SK-N-SH (cell line): ENCODE measurements at regions not wholly inside any gene's neighbourhood (a gene's known extent, or its start where the extent isn't known, plus 50 kb on each side); places are given as distances from the start of the nearest gene placed in this dataset.

Source experiments
- CTCF ChIA-PET: fragments of 300-600, 350-600 bp; formaldehyde crosslinking; extraction: SDS; loops from one replicate; lab custom pipeline; 2021; lab: Yijun Ruan, JAX
- POLR2A ChIA-PET: fragments of 350-600 bp; sonication (Branson Sonifier 250); formaldehyde crosslinking; extraction: SDS; loops from one replicate; lab custom pipeline; 2020; ENCODE audit warnings: antibody characterized with exemption, inconsistent platforms; lab: Yijun Ruan, JAX
- DNase-seq: peaks from one replicate; pipeline ENCODE4 v3.0.0; 2012
- H2AFZ ChIP-seq: fragments of 200-600 bp; sonication (generic); 2 replicates; pipeline ENCODE4 v1.8.1; 2016; ENCODE audit warnings: antibody characterized with exemption, mild to moderate bottlenecking, low read depth
- H3F3A ChIP-seq: fragments of 200-600 bp; sonication (generic); replicated peaks from 2 replicates; pipeline ENCODE3; 2016; ENCODE audit warnings: antibody characterized with exemption, mild to moderate bottlenecking; ENCODE audit not compliant: insufficient read depth
- H3K27ac ChIP-seq, 2 experiments: fragments of 200-500 bp in 1 of 2; fragments of 200-600 bp in 1 of 2; sonication (Bioruptor generic) in 1 of 2; sonication (generic), shearing (Covaris generic) in 1 of 2; 2 replicates each; pipeline versions ENCODE4 v1.5.1 to v1.6.1; 2014 to 2016; ENCODE audit warnings: low read depth in 2 of 2, inconsistent platforms in 1 of 2, low read length in 1 of 2, mild to moderate bottlenecking in 1 of 2, mixed read lengths in 1 of 2
- H3K27me3 ChIP-seq: fragments of 200-600 bp; sonication (generic), shearing (Covaris generic); 2 replicates; pipeline ENCODE4 v1.6.1; 2016; ENCODE audit warnings: mixed run types; ENCODE audit not compliant: insufficient read depth
- H3K36me3 ChIP-seq, 2 experiments: fragments of 200-500 bp in 1 of 2; fragments of 200-600 bp in 1 of 2; sonication (Bioruptor generic) in 1 of 2; sonication (generic) in 1 of 2; replicated peaks in 1 of 2; 2 replicates each; pipeline versions ENCODE3 to v1.5.1; 2014 to 2016; ENCODE audit warnings: low read length in 1 of 2, mild to moderate bottlenecking in 1 of 2; ENCODE audit not compliant: insufficient read depth in 2 of 2, control insufficient read depth in 1 of 2
- H3K4me1 ChIP-seq, 2 experiments: fragments of 200-500 bp in 1 of 2; fragments of 200-600 bp in 1 of 2; sonication (Bioruptor generic) in 1 of 2; sonication (generic), shearing (Covaris generic) in 1 of 2; 2 replicates each; pipeline versions ENCODE4 v1.5.1 to v1.6.1; 2014 to 2016; ENCODE audit warnings: low read depth in 1 of 2, low read length in 1 of 2, mixed run types in 1 of 2; ENCODE audit not compliant: insufficient read depth in 2 of 2, control insufficient read depth in 1 of 2
- H3K4me2 ChIP-seq: fragments of 200-600 bp; sonication (generic), shearing (Covaris generic); 2 replicates; pipeline ENCODE4 v1.6.1; 2017; ENCODE audit warnings: mixed run types
- H3K4me3 ChIP-seq, 2 experiments: fragments of 200-500 bp in 1 of 2; fragments of 200-600 bp in 1 of 2; sonication (Bioruptor generic) in 1 of 2; sonication (generic), shearing (Covaris generic) in 1 of 2; 2 replicates each; pipeline versions ENCODE4 v1.5.1 to v1.8.1; 2014 to 2016; ENCODE audit warnings: low read depth in 2 of 2, inconsistent platforms in 1 of 2, low read length in 1 of 2, mild to moderate bottlenecking in 1 of 2, mixed read lengths in 1 of 2, moderate library complexity in 1 of 2
- H3K79me2 ChIP-seq: fragments of 200-600 bp; sonication (generic); 2 replicates; pipeline ENCODE4 v1.8.1; 2017; ENCODE audit warnings: mild to moderate bottlenecking; ENCODE audit not compliant: insufficient read depth
- H3K9ac ChIP-seq: fragments of 200-600 bp; sonication (generic); 2 replicates; pipeline ENCODE4 v1.6.1; 2017; ENCODE audit warnings: mixed run types
- H3K9me2 ChIP-seq: fragments of 200-600 bp; sonication (generic); 2 replicates; pipeline ENCODE4 v1.6.1; 2017; ENCODE audit warnings: mixed run types
- H3K9me3 ChIP-seq: fragments of 200-600 bp; sonication (generic); 2 replicates; pipeline ENCODE4 v1.6.1; 2017; ENCODE audit warnings: mixed run types, mild to moderate bottlenecking, moderate library complexity
- H4K20me1 ChIP-seq: fragments of 200-600 bp; sonication (generic); 2 replicates; pipeline ENCODE4 v1.6.1; 2017; ENCODE audit warnings: mild to moderate bottlenecking, mixed run types; ENCODE audit not compliant: insufficient read depth
- CHD2 ChIP-seq: fragments of 150-350 bp; IDR thresholded peaks from 2 replicates; pipeline ENCODE4 v1.6.1; 2018; ENCODE audit warnings: low read length; ENCODE audit not compliant: partially characterized antibody
- EP300 ChIP-seq, 2 experiments: IDR thresholded peaks; 2 replicates each; pipeline versions ENCODE4 v1.4.0 to v1.6.1; 2012; ENCODE audit warnings: borderline replicate concordance in 1 of 2, low read depth in 1 of 2, low read length in 1 of 2
- EZH2phosphoT487 ChIP-seq: fragments of 200-600 bp; sonication (generic); IDR thresholded peaks from 2 replicates; pipeline ENCODE4 v1.6.1; 2017; ENCODE audit warnings: low read depth, mixed run types, mild to moderate bottlenecking, antibody characterized with exemption, moderate library complexity, borderline replicate concordance
- FOSL2 ChIP-seq: IDR thresholded peaks from 2 replicates; pipeline ENCODE4 v1.4.0; 2012; ENCODE audit warnings: low read depth, mild to moderate bottlenecking, moderate library complexity, borderline replicate concordance
- FOXJ3 ChIP-seq: sonication (generic); formaldehyde crosslinking; IDR thresholded peaks from 2 replicates; pipeline ENCODE4 v1.5.1; 2020; ENCODE audit warnings: mild to moderate bottlenecking, missing genetic modification reagents
- FOXM1 ChIP-seq: IDR thresholded peaks from 2 replicates; pipeline ENCODE4 v1.4.0; 2012; ENCODE audit warnings: low read depth, mild to moderate bottlenecking
- GABPA ChIP-seq: IDR thresholded peaks from 2 replicates; pipeline ENCODE4 v1.4.0; 2012; ENCODE audit warnings: low read depth, mild to moderate bottlenecking
- IRF3 ChIP-seq: fragments of 150-350 bp; IDR thresholded peaks from 2 replicates; pipeline ENCODE4 v1.6.1; 2016; ENCODE audit warnings: mild to moderate bottlenecking, low read depth, low read length
- MAX ChIP-seq: IDR thresholded peaks from 2 replicates; pipeline ENCODE4 v1.4.0; 2012; ENCODE audit warnings: low read depth
- MEF2A ChIP-seq: IDR thresholded peaks from 2 replicates; pipeline ENCODE4 v1.4.0; 2012; ENCODE audit warnings: low read depth, borderline replicate concordance
- NFIC ChIP-seq: IDR thresholded peaks from 2 replicates; pipeline ENCODE4 v1.4.0; 2012; ENCODE audit warnings: borderline replicate concordance
- NRF1 ChIP-seq: IDR thresholded peaks from 2 replicates; pipeline ENCODE4 v1.6.1; 2012; ENCODE audit warnings: low read depth, mild to moderate bottlenecking, low read length
- PBX3 ChIP-seq: IDR thresholded peaks from 2 replicates; pipeline ENCODE4; 2012
- POLR2AphosphoS5 ChIP-seq: IDR thresholded peaks from 2 replicates; pipeline ENCODE4 v1.6.1; 2012; ENCODE audit warnings: low read depth, low read length
- RAD21 ChIP-seq: IDR thresholded peaks from 2 replicates; pipeline ENCODE4 v1.6.1; 2012; ENCODE audit warnings: mild to moderate bottlenecking, low read length
- RCOR1 ChIP-seq: fragments of 150-350 bp; IDR thresholded peaks from 2 replicates; pipeline ENCODE4 v1.6.1; 2017; ENCODE audit warnings: antibody characterized with exemption, low read length
- REST ChIP-seq: IDR thresholded peaks from 2 replicates; pipeline ENCODE4 v1.6.1; 2012; ENCODE audit warnings: mild to moderate bottlenecking, low read depth, low read length, moderate library complexity
- RXRA ChIP-seq: IDR thresholded peaks from 2 replicates; pipeline ENCODE4 v1.4.0; 2012; ENCODE audit warnings: low read depth, mild to moderate bottlenecking, borderline replicate concordance
- SIN3A ChIP-seq: IDR thresholded peaks from 2 replicates; pipeline ENCODE4 v1.6.1; 2012; ENCODE audit warnings: low read depth, mild to moderate bottlenecking, low read length, moderate library complexity, borderline replicate concordance
- SMC3 ChIP-seq: IDR thresholded peaks from 2 replicates; pipeline ENCODE4 v1.6.1; 2012; ENCODE audit warnings: low read depth, low read length, improper control_type of control experiment
- TCF12 ChIP-seq: IDR thresholded peaks from 2 replicates; pipeline ENCODE4 v1.4.0; 2012
- TEAD4 ChIP-seq: IDR thresholded peaks from 2 replicates; pipeline ENCODE4 v1.4.0; 2012; ENCODE audit warnings: mild to moderate bottlenecking, borderline replicate concordance; ENCODE audit not compliant: insufficient read depth
- USF2 ChIP-seq: fragments of 150-350 bp; IDR thresholded peaks from 2 replicates; pipeline ENCODE4 v1.6.1; 2017; ENCODE audit warnings: antibody characterized with exemption, low read length, low read depth, borderline replicate concordance
- YY1 ChIP-seq: IDR thresholded peaks from 2 replicates; pipeline ENCODE4 v1.4.0; 2012; ENCODE audit warnings: low read depth, mild to moderate bottlenecking
- WGBS: methylation state at CpG from one replicate; pipeline ENCODE4 v1.1.6; 2017; ENCODE audit warnings: low lambda C conversion rate; 5-methylcytosine and 5-hydroxymethylcytosine counted together

- no peaks in the 10 kb centered on the region for H3K79me2 ChIP-seq
- DNase-seq: no peak
- no peaks in the 10 kb centered on the region for H3K36me3 ChIP-seq
- 0 out of 4 replicates have a peak overlapping the region, but pooled peaks of 1 of the 2 experiments have one; percentile 1 for H3K4me3 ChIP-seq
- POLR2A ChIA-PET: no interaction called here
- WGBS: 29% methylated on average over 8 of the region's 8 CpGs
- peak overlapping the region; percentile 30; the same call in 1 of the 2 replicates for H3K9ac ChIP-seq
- no peaks in the 10 kb centered on the region for H4K20me1 ChIP-seq
- H3K4me2 ChIP-seq: peak overlapping the region; percentile 61
- H3K9me2 ChIP-seq: no peaks in the 10 kb centered on the region
- peaks cover 12 to 19% of the 10 kb centered on the region in 2 experiments for H3K4me1 ChIP-seq
- no peaks in the 10 kb centered on the region for H3K9me3 ChIP-seq
- H3K27me3 ChIP-seq: no peaks in the 10 kb centered on the region
- H2AFZ ChIP-seq: peak overlapping the region; percentile 24; the same call in 1 of the 2 replicates
- H3F3A ChIP-seq: peaks cover 30% of the 10 kb centered on the region
- CTCF ChIA-PET: interaction anchor here (0.6 to 1.3 kb wide), 2 partner anchors 15 to 55 kb away, joined by 3 read pairs; no protein-coding TSS in a partner anchor
- peak overlapping the region; percentile 88 to 94 for H3K27ac ChIP-seq
- TF ChIP-seq FOXM1: peak; percentile 100
- no peak for TF ChIP-seq RCOR1
- TF ChIP-seq IRF3: no peak
- TF ChIP-seq CHD2: no peak
- no peak for TF ChIP-seq FOXJ3 (CRISPR knock-in tag)
- peak; percentile 97 for TF ChIP-seq NFIC
- TF ChIP-seq TCF12: peak; percentile 90
- TF ChIP-seq EP300 (IDR thresholded peaks at IDR 0.05; ENCODE audit: borderline replicate concordance in 1 of 2, low read depth in 1 of 2, low read length in 1 of 2): peak in 1 of 2 experiments; percentile 95; a peak in 3 of 4 replicates
- no peak for TF ChIP-seq RAD21
- peak; percentile 98 for TF ChIP-seq FOSL2
- peak; percentile 68; the same call in 1 of the 2 replicates for TF ChIP-seq RXRA
- no peak for TF ChIP-seq REST
- TF ChIP-seq MAX: peak; percentile 53; the same call in 1 of the 2 replicates
- TF ChIP-seq YY1: no peak; the same call in 1 of the 2 replicates
- TF ChIP-seq USF2: no peak
- TF ChIP-seq NRF1: no peak
- no peak for TF ChIP-seq EZH2phosphoT487
- peak; percentile 88; the same call in 1 of the 2 replicates for TF ChIP-seq TEAD4
- TF ChIP-seq GABPA: no peak
- TF ChIP-seq PBX3: peak; percentile 85
- TF ChIP-seq SIN3A: peak; percentile 69; the same call in 1 of the 2 replicates
- peak; percentile 74; the same call in 1 of the 2 replicates for TF ChIP-seq POLR2AphosphoS5
- no peak for TF ChIP-seq SMC3
- TF ChIP-seq MEF2A: 0 out of 2 replicates have a peak, but pooled peaks have one; percentile 15
Measured at GRCh38 chr1:209368864-209369598, 214.5 kb upstream of the CAMK1G start.
